NT2/D1 (cell line): ENCODE measurements at regions not wholly inside any gene's neighbourhood (a gene's known extent, or its start where the extent isn't known, plus 50 kb on each side); places are given as distances from the start of the nearest gene placed in this dataset.

ENCODE experiments used
- DNase-seq: peaks from one replicate; pipeline ENCODE4 v3.0.0-alpha.2; 2011; ENCODE audit warnings: low read depth, low spot score
- H3K27me3 ChIP-seq: 2 replicates; pipeline ENCODE4 v1.6.0; 2011; ENCODE audit warnings: mild to moderate bottlenecking; ENCODE audit not compliant: insufficient read length, insufficient read depth
- H3K36me3 ChIP-seq: 2 replicates; pipeline ENCODE4 v1.6.1; 2011; ENCODE audit warnings: mild to moderate bottlenecking, low read length, mixed read lengths; ENCODE audit not compliant: insufficient read depth, insufficient read length
- H3K4me1 ChIP-seq: 2 replicates; pipeline ENCODE4 v1.5.1; 2011; ENCODE audit not compliant: insufficient read depth, insufficient read length
- H3K4me3 ChIP-seq: 2 replicates; pipeline ENCODE4 v1.5.1; 2011; ENCODE audit warnings: low read depth; ENCODE audit not compliant: insufficient read length
- H3K9ac ChIP-seq: 2 replicates; pipeline ENCODE4 v1.6.0; 2011; ENCODE audit warnings: low read depth; ENCODE audit not compliant: insufficient read length
- H3K9me3 ChIP-seq: 2 replicates; pipeline ENCODE4 v1.5.1; 2011; ENCODE audit warnings: mild to moderate bottlenecking, low read length; ENCODE audit not compliant: insufficient read depth
- SUZ12 ChIP-seq: IDR thresholded peaks from 2 replicates; pipeline ENCODE4 v1.6.1; 2011; ENCODE audit not compliant: insufficient read length, insufficient read depth; ENCODE audit errors: extremely low read depth
- YY1 ChIP-seq: IDR thresholded peaks from 2 replicates; pipeline ENCODE4 v1.6.1; 2011; ENCODE audit not compliant: insufficient read length, insufficient read depth
- ZNF274 ChIP-seq: IDR thresholded peaks from 2 replicates; pipeline ENCODE4 v1.6.1; 2011; ENCODE audit warnings: mild to moderate bottlenecking, low read depth, low read length

DNA sequence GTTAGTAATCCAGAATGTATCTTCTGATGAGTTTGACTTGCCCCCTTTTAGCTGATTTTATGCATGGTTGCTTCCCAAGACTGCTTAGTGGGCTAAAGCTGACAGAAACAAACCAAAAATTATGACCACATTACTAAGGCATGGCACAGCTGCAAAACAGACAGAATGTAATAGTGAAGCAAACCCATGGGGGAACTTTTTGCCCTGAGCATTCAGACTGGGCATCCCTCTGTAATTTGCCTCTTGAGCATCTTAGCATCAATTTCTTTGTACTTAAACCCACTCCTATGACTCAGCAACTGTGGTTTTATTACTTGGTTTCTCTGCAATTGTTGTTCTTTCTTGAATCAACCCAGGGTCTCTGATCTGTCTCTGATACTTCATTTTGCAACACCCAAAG lies 487.3 kb upstream of the DCC start:
- DNase-seq: no peak
- Histone ChIP-seq H3K36me3 (no peaks in the 10 kb centered on the region), H3K27me3 (no peaks in the 10 kb centered on the region)

DNA sequence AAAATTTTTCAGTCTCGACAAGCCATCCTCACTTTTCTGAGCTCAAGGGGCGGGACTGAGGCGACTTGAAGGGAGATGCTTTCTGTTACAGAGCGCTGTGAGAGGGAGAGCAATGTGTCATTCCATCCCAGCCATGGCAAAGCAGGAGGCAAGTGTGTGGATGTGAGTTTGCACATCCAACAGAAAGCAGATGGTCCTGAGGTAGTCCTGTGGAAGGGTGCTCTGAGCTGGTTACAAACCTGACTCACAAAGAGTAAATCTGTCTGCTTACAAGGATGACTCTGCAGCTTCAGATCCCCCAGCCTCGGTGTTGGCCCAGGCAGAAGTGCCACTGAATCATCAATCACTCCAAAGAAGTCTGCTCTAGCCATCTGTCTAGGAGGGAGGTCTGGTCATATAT lies 482.0 kb upstream of the DCC start:
- no peaks in the 10 kb centered on the region for H3K9me3 ChIP-seq
- no peak for DNase-seq

More for the DNA sequence above, 487.3 kb upstream of the DCC start:
- H3K4me3 ChIP-seq: no peak overlapping the region
- H3K9ac ChIP-seq: no peak overlapping the region
- TF ChIP-seq SUZ12: no peak
- no peak for TF ChIP-seq YY1
- TF ChIP-seq ZNF274: no peak
- no peaks in the 10 kb centered on the region for H3K4me1 ChIP-seq
- H3K9me3 ChIP-seq: no peaks in the 10 kb centered on the region

DNA sequence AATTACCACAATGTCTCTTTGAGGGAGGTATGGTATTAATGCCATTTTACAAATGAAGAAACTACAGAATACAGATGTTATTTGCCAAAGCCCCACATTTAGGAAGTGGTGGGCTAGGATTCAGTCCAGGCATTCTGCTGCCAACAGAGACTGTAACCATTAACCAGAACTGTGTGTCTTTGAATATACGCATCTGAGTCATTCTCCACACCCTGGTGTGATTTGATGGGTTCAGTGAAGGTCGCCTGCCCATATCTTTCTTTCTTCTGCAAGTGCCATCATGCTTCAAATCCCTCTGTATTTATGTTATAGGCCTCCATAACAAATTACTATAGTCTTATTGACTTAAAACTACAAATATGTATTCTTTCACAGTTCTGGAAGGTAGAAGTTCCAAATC lies 479.0 kb upstream of the DCC start:
- no peaks in the 10 kb centered on the region for H3K27me3 ChIP-seq
- no peak overlapping the region for H3K4me3 ChIP-seq
- DNase-seq: no peak
- no peaks in the 10 kb centered on the region for H3K36me3 ChIP-seq
- no peaks in the 10 kb centered on the region for H3K4me1 ChIP-seq
- TF ChIP-seq SUZ12 (no peak), ZNF274 (no peak), YY1 (no peak)
- peaks cover 9% of the 10 kb centered on the region; the same call in 1 of the 2 replicates for H3K9me3 ChIP-seq
- H3K9ac ChIP-seq: no peak overlapping the region

More for the DNA sequence above, 482.0 kb upstream of the DCC start:
- Histone ChIP-seq H3K27me3 (no peaks in the 10 kb centered on the region), H3K36me3 (no peaks in the 10 kb centered on the region), H3K9ac (no peak overlapping the region), H3K4me1 (no peaks in the 10 kb centered on the region), H3K4me3 (no peak overlapping the region)
- no peak for TF ChIP-seq SUZ12
- no peak for TF ChIP-seq ZNF274
- TF ChIP-seq YY1: no peak

DNA sequence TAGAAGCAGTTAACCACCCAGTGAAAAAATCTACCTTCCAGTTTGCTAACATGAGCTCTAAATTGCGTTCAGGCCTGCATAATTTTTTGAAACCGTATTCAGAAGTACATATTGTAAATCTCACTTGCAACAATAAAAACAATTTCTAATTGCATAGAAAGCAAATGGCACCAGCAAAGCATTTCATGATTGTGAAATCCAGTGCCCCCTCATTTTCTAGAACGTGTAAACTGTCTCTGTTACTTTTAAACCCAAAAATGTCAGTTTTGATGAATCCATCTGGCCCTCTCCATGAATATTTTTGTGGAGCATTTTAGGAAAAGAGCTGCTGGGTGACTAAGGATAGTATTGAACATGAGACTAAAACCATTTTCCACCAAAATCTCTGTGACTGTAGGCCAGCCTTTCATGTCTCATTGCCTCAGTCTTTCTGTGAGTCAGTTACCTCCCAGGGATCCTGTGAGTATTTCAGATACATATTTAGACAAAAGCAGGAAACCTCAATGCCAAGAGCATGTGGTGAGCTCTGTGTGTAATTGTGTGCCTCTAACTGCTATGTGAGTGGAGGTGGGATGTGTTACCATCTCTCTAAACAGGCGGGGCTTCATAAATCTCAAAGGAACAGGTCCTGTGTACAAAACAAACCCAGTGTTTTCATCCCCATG lies 477.8 kb upstream of the DCC start:
- Histone ChIP-seq H3K4me3 (no peak overlapping the region), H3K27me3 (no peaks in the 10 kb centered on the region), H3K9me3 (peaks cover 9% of the 10 kb centered on the region; the same call in 1 of the 2 replicates), H3K4me1 (no peaks in the 10 kb centered on the region), H3K36me3 (no peaks in the 10 kb centered on the region), H3K9ac (no peak overlapping the region)
- DNase-seq: no peak
- TF ChIP-seq ZNF274 (no peak), YY1 (no peak), SUZ12 (no peak)

DNA sequence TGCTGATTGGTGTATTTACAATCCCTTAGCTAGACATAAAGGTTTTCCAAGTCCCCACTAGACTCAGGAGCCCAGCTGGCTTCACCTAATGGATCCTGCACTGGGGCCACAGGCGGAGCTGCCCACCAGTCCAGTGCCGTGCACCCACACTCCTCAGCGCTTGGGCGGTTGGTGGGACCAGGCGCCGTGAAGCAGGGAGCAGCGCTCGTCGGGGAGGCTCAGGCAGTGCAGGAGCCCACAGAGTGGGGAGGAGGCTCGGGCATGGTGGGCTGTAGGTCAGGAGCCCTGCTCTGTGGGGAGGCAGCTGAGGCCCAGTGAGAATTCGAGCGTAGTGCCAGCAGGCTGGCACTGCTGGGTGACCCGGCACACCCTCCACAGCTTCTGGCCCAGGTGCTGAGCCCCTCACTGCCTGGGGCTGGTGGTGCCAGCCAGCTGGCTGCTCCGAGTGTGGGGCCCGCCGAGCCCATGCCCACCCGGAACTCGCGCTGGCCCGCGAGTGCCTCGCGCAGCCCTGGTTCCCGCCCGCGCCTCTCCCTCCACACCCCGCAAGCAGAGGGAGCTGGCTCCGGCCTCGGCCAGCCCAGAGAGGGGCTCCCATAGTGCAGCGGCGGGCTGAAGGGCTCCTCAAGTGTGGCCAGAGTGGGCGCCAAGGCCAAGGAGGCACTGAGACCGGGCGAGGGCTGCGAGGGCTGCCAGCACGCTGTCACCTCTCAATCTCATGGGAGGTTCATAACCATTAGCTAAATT lies 475.6 kb upstream of the DCC start:
- DNase-seq: no peak
- Histone ChIP-seq H3K4me1 (no peaks in the 10 kb centered on the region), H3K36me3 (no peaks in the 10 kb centered on the region), H3K27me3 (no peaks in the 10 kb centered on the region), H3K4me3 (no peak overlapping the region), H3K9me3 (peaks cover 9% of the 10 kb centered on the region; the same call in 1 of the 2 replicates), H3K9ac (no peak overlapping the region)
- no peak for TF ChIP-seq ZNF274
- no peak for TF ChIP-seq SUZ12
- TF ChIP-seq YY1: no peak

DNA sequence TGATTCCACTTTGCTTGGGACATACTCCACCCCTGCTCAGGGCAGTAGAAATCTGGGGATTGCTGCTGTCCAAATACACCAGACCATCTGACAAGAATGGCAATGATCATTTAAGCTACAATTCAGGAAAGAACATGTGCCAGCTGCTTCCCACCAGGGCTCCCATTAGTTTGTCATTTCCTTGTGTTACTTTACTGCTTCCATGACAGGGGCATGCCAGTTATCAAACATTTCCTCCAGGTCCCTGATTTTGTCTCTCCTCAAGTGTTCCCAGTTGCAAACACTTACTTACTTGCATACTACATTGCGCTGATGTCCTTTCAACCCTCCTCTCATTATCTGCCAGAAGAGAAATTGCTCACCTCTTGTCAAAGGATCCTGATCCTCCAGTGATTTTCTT lies 474.5 kb upstream of the DCC start:
- Histone ChIP-seq H3K36me3 (no peaks in the 10 kb centered on the region), H3K4me3 (no peak overlapping the region), H3K9me3 (peaks cover 9% of the 10 kb centered on the region; the same call in 1 of the 2 replicates), H3K4me1 (no peaks in the 10 kb centered on the region), H3K9ac (no peak overlapping the region), H3K27me3 (no peaks in the 10 kb centered on the region)
- no peak for TF ChIP-seq ZNF274
- DNase-seq: no peak

DNA sequence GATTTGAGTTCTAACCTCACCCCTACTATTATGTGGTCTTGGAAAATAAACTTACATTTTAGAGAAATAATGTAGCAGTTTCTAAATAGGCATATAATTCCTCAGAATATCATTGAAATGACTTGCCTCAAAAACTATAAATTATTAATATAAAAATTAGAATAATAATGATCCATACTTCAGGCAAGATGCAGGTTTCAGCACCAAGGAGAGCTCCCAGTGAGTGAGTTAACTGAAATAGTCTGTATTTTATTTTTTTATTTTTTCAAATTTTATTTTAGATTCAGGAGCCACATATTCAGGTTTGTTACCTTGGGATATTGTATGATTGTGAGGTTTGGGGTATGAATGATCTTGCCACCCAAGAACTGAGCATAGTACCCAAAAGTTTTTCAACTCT lies 472.2 kb upstream of the DCC start:
- Histone ChIP-seq H3K27me3 (no peaks in the 10 kb centered on the region), H3K36me3 (no peaks in the 10 kb centered on the region), H3K4me1 (no peaks in the 10 kb centered on the region), H3K9me3 (peaks cover 9% of the 10 kb centered on the region; the same call in 1 of the 2 replicates), H3K9ac (no peak overlapping the region), H3K4me3 (no peak overlapping the region)
- DNase-seq: no peak
- TF ChIP-seq ZNF274 (no peak), SUZ12 (no peak), YY1 (no peak)
